ENCODE measurements at regions not wholly inside any gene's neighbourhood (a gene's known extent, or its start where the extent isn't known, plus 50 kb on each side); places are given as distances from the start of the nearest gene placed in this dataset.
"Not testable (repeated sequence)": the region's sequence is repeated elsewhere in the genome, so short reads cannot be mapped to it uniquely, and the experiment has no call there.

- H3K27ac Mint-ChIP-seq = no peak overlapping the region
- H3K9me3 Mint-ChIP-seq = no peaks in the 10 kb centered on the region
- intact Hi-C loops (cut with micrococcal nuclease) = no loop called here
Measured at GRCh38 chr2:173719471-173719870, 245.7 kb downstream of the SP3 start.

GRCh38 chr2:173720306-173720705, 244.9 kb downstream of the SP3 start:
- H3K4me1 Mint-ChIP-seq (ENCODE audit: low read depth) = no peaks in the 10 kb centered on the region
- DNase-seq (ENCODE audit: low spot score) = no peak
- intact Hi-C loops (cut with micrococcal nuclease) = no loop called here
- H3K4me3 Mint-ChIP-seq (ENCODE audit: low read depth) = no peak overlapping the region
- no peak overlapping the region for H3K27ac Mint-ChIP-seq
- no peaks in the 10 kb centered on the region for H3K36me3 Mint-ChIP-seq (ENCODE audit: low read depth)
- peaks cover 12% of the 10 kb centered on the region for H3K27me3 Mint-ChIP-seq (ENCODE audit: low read depth)
- H3K9me3 Mint-ChIP-seq = no peaks in the 10 kb centered on the region

More at GRCh38 chr2:173719471-173719870, 245.7 kb downstream of the SP3 start:
- DNase-seq (ENCODE audit: low spot score) = no peak
- no peaks in the 10 kb centered on the region for H3K36me3 Mint-ChIP-seq (ENCODE audit: low read depth)
- no peaks in the 10 kb centered on the region for H3K4me1 Mint-ChIP-seq (ENCODE audit: low read depth)
- H3K4me3 Mint-ChIP-seq (ENCODE audit: low read depth) = no peak overlapping the region
- peaks cover 9% of the 10 kb centered on the region for H3K27me3 Mint-ChIP-seq (ENCODE audit: low read depth)

GRCh38 chr2:173734797-173735196, 230.4 kb downstream of the SP3 start:
- no peaks in the 10 kb centered on the region for H3K9me3 Mint-ChIP-seq
- intact Hi-C loops (cut with micrococcal nuclease) = no loop called here
- no peak for DNase-seq (ENCODE audit: low spot score)
- H3K4me1 Mint-ChIP-seq (ENCODE audit: low read depth) = no peaks in the 10 kb centered on the region
- H3K27me3 Mint-ChIP-seq (ENCODE audit: low read depth) = peaks cover 6% of the 10 kb centered on the region
- H3K4me3 Mint-ChIP-seq (ENCODE audit: low read depth) = no peak overlapping the region
- no peaks in the 10 kb centered on the region for H3K36me3 Mint-ChIP-seq (ENCODE audit: low read depth)
- no peak overlapping the region for H3K27ac Mint-ChIP-seq

GRCh38 chr2:173737954-173738575, 227.1 kb downstream of the SP3 start:
- H3K4me3 Mint-ChIP-seq (ENCODE audit: low read depth); H3K9me3 Mint-ChIP-seq; intact Hi-C loops (cut with micrococcal nuclease); H3K27ac Mint-ChIP-seq; H3K36me3 Mint-ChIP-seq (ENCODE audit: low read depth); H3K27me3 Mint-ChIP-seq (ENCODE audit: low read depth); H3K4me1 Mint-ChIP-seq (ENCODE audit: low read depth); DNase-seq (ENCODE audit: low spot score): not testable (repeated sequence)

- Mint-ChIP-seq H3K4me1 (ENCODE audit: low read depth) (no peaks in the 10 kb centered on the region), H3K27me3 (ENCODE audit: low read depth) (peaks cover 8% of the 10 kb centered on the region), H3K36me3 (ENCODE audit: low read depth) (no peaks in the 10 kb centered on the region), H3K4me3 (ENCODE audit: low read depth) (no peak overlapping the region), H3K9me3 (no peaks in the 10 kb centered on the region), H3K27ac (no peak overlapping the region)
- intact Hi-C loops (cut with micrococcal nuclease) = no loop called here
- no peak for DNase-seq (ENCODE audit: low spot score)
Measured at GRCh38 chr2:173739006-173739405, 226.2 kb downstream of the SP3 start.

- no peak overlapping the region for H3K4me3 Mint-ChIP-seq (ENCODE audit: low read depth)
- peaks cover 4% of the 10 kb centered on the region for H3K27me3 Mint-ChIP-seq (ENCODE audit: low read depth)
- no peaks in the 10 kb centered on the region for H3K9me3 Mint-ChIP-seq
- H3K27ac Mint-ChIP-seq = no peak overlapping the region
- DNase-seq (ENCODE audit: low spot score) = no peak
- no peaks in the 10 kb centered on the region for H3K4me1 Mint-ChIP-seq (ENCODE audit: low read depth)
- H3K36me3 Mint-ChIP-seq (ENCODE audit: low read depth) = no peaks in the 10 kb centered on the region
- intact Hi-C loops (cut with micrococcal nuclease) = no loop called here
Measured at GRCh38 chr2:173740639-173741038, 224.5 kb downstream of the SP3 start.

- H3K27ac Mint-ChIP-seq = no peak overlapping the region
- peaks cover 8% of the 10 kb centered on the region for H3K27me3 Mint-ChIP-seq (ENCODE audit: low read depth)
- no peaks in the 10 kb centered on the region for H3K4me1 Mint-ChIP-seq (ENCODE audit: low read depth)
- intact Hi-C loops (cut with micrococcal nuclease) = no loop called here
- H3K36me3 Mint-ChIP-seq (ENCODE audit: low read depth) = no peaks in the 10 kb centered on the region
- no peak for DNase-seq (ENCODE audit: low spot score)
- no peak overlapping the region for H3K4me3 Mint-ChIP-seq (ENCODE audit: low read depth)
- H3K9me3 Mint-ChIP-seq = no peaks in the 10 kb centered on the region
Measured at GRCh38 chr2:173741759-173742158, 223.4 kb downstream of the SP3 start.

GRCh38 chr2:173747035-173747434, 218.1 kb downstream of the SP3 start:
- Mint-ChIP-seq H3K4me1 (ENCODE audit: low read depth) (no peaks in the 10 kb centered on the region), H3K36me3 (ENCODE audit: low read depth) (no peaks in the 10 kb centered on the region), H3K9me3 (no peaks in the 10 kb centered on the region), H3K27ac (no peak overlapping the region), H3K27me3 (ENCODE audit: low read depth) (peaks cover 13% of the 10 kb centered on the region), H3K4me3 (ENCODE audit: low read depth) (no peak overlapping the region)
- DNase-seq (ENCODE audit: low spot score) = no peak
- intact Hi-C loops (cut with micrococcal nuclease) = no loop called here

- no peak overlapping the region for H3K27ac Mint-ChIP-seq
- no peaks in the 10 kb centered on the region for H3K36me3 Mint-ChIP-seq (ENCODE audit: low read depth)
- H3K4me3 Mint-ChIP-seq (ENCODE audit: low read depth) = no peak overlapping the region
- no peaks in the 10 kb centered on the region for H3K9me3 Mint-ChIP-seq
- DNase-seq (ENCODE audit: low spot score) = no peak
- H3K27me3 Mint-ChIP-seq (ENCODE audit: low read depth) = peaks cover 11% of the 10 kb centered on the region
- no peaks in the 10 kb centered on the region for H3K4me1 Mint-ChIP-seq (ENCODE audit: low read depth)
- intact Hi-C loops (cut with micrococcal nuclease) = no loop called here
Measured at GRCh38 chr2:173749315-173749714, 215.9 kb downstream of the SP3 start.

GRCh38 chr2:173750353-173750801, 214.8 kb downstream of the SP3 start:
- no peaks in the 10 kb centered on the region for H3K9me3 Mint-ChIP-seq
- no peak for DNase-seq (ENCODE audit: low spot score)
- H3K27me3 Mint-ChIP-seq (ENCODE audit: low read depth) = peaks cover 14% of the 10 kb centered on the region
- no peak overlapping the region for H3K4me3 Mint-ChIP-seq (ENCODE audit: low read depth)
- intact Hi-C loops (cut with micrococcal nuclease) = no loop called here
- no peaks in the 10 kb centered on the region for H3K4me1 Mint-ChIP-seq (ENCODE audit: low read depth)
- no peaks in the 10 kb centered on the region for H3K36me3 Mint-ChIP-seq (ENCODE audit: low read depth)
- no peak overlapping the region for H3K27ac Mint-ChIP-seq

- Mint-ChIP-seq H3K9me3 (no peaks in the 10 kb centered on the region), H3K4me1 (ENCODE audit: low read depth) (no peaks in the 10 kb centered on the region), H3K4me3 (ENCODE audit: low read depth) (no peak overlapping the region), H3K27me3 (ENCODE audit: low read depth) (peaks cover 14% of the 10 kb centered on the region), H3K36me3 (ENCODE audit: low read depth) (no peaks in the 10 kb centered on the region), H3K27ac (no peak overlapping the region)
- intact Hi-C loops (cut with micrococcal nuclease) = no loop called here
- no peak for DNase-seq (ENCODE audit: low spot score)
Measured at GRCh38 chr2:173750831-173751230, 214.3 kb downstream of the SP3 start.

- no peak overlapping the region for H3K27ac Mint-ChIP-seq
- no peaks in the 10 kb centered on the region for H3K36me3 Mint-ChIP-seq (ENCODE audit: low read depth)
- H3K27me3 Mint-ChIP-seq (ENCODE audit: low read depth) = peaks cover 10% of the 10 kb centered on the region
- H3K9me3 Mint-ChIP-seq = no peaks in the 10 kb centered on the region
- no peak overlapping the region for H3K4me3 Mint-ChIP-seq (ENCODE audit: low read depth)
- intact Hi-C loops (cut with micrococcal nuclease) = no loop called here
- DNase-seq (ENCODE audit: low spot score) = no peak
- H3K4me1 Mint-ChIP-seq (ENCODE audit: low read depth) = no peaks in the 10 kb centered on the region
Measured at GRCh38 chr2:173751245-173751975, 213.8 kb downstream of the SP3 start.

GRCh38 chr2:173752152-173752551, 213.0 kb downstream of the SP3 start:
- H3K27me3 Mint-ChIP-seq (ENCODE audit: low read depth) = peaks cover 10% of the 10 kb centered on the region
- no peak overlapping the region for H3K4me3 Mint-ChIP-seq (ENCODE audit: low read depth)
- H3K4me1 Mint-ChIP-seq (ENCODE audit: low read depth) = no peaks in the 10 kb centered on the region
- no peaks in the 10 kb centered on the region for H3K36me3 Mint-ChIP-seq (ENCODE audit: low read depth)
- H3K27ac Mint-ChIP-seq = no peak overlapping the region
- H3K9me3 Mint-ChIP-seq = no peaks in the 10 kb centered on the region
- intact Hi-C loops (cut with micrococcal nuclease) = no loop called here
- no peak for DNase-seq (ENCODE audit: low spot score)
